GM12892 (cell line): ENCODE measurements at regions not wholly inside any gene's neighbourhood (a gene's known extent, or its start where the extent isn't known, plus 50 kb on each side); places are given as distances from the start of the nearest gene placed in this dataset.

ENCODE experiments used
- POLR2A ChIP-seq: IDR thresholded peaks from 2 replicates; pipeline ENCODE4 v1.6.1; 2011; ENCODE audit warnings: low read depth, low read length, control low read depth
- POLR2AphosphoS5 ChIP-seq: IDR thresholded peaks from 2 replicates; pipeline ENCODE4 v1.6.1; 2011; ENCODE audit warnings: low read depth, low read length, control low read depth
- TAF1 ChIP-seq: IDR thresholded peaks from 2 replicates; pipeline ENCODE4 v1.6.1; 2011; ENCODE audit warnings: low read depth, mild to moderate bottlenecking, control low read depth, low read length, borderline replicate concordance

DNA sequence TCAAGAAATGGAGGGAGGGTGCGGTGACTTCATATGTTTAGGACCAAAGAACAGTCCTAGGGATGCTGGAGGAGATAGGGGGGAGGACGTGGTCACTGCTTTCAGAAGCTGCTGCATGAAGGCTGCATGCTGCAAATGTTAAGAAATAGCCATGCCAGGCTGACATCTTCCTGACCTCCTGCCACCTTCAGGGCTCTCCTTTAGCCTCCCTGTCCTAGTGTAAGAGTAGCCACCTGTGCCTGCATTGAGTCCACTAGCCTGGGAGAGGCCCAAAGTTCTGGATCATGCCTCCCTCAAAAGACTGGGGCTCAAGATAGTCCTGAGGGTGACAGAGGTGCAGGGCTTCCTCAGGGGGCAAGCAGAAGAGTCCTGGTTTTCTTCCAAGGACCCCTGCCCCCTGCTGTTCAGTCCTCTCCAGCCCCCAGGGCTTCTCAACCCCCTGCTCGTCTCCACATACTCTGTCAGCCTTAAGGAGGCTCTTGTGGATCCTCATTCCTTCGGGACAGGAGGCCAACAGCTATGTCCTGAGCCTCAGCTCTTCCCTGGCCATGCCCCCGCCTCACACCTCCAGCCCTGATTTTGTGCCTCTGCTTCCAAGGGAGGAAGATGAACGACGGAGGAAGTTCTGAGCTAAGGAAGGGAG is 96.3 kb downstream of the MRPL14 start:
- TF ChIP-seq POLR2A (no peak), POLR2AphosphoS5 (no peak), TAF1 (no peak)
